DLD1 (cell line): ENCODE measurements at regions not wholly inside any gene's neighbourhood (a gene's known extent, or its start where the extent isn't known, plus 50 kb on each side); places are given as distances from the start of the nearest gene placed in this dataset.

ENCODE experiments used
- in situ Hi-C: cut with HindIII; loops from 2 replicates; pipeline ENCODE4 v1.10.0; 2017; ENCODE audit warnings: low sequenced_read_pairs

DNA sequence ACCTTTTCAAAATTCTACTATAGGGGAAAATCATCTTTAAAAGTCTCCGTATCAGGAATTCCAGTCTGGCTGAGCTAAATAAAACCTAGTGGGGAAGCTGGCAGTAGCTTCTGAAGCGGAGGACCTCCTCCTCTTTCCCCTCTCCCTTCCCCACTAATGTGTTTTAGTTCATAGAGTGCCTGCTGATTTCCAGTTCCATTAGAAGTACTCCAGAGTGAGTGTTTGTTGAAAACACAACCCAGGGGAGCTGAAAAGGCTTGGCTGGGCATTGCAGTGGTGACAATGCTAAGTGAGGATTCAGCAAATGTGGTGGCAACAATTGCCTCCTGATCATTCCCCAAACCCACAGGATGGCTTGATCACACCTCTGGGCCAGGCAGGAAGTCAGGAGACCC, 144.2 kb upstream of the FRMD6 start:
- in situ Hi-C loops = no loop called here

- in situ Hi-C loops = no loop called here
Measured at GRCh38 chr14:51507906-51508511, 143.7 kb upstream of the FRMD6 start.

DNA sequence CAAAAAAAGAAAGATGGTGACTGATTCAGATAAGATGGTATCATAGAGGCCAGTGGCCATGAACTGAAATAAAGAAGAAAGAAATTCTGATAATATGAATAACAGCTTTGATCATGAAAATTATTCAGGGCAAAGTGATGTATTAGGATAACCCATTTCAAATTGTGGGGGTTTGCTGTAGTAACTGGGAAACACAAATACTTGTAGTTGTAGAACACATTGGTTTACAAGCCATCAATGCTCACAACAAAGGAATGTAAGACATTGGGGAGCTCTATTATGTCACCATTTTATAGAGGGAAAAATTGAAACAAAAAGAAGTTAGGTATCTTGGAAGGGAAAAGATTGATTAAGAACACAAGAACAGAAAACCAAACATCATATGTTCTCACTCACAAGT, 140.4 kb upstream of the FRMD6 start:
- in situ Hi-C loops = no loop called here

DNA sequence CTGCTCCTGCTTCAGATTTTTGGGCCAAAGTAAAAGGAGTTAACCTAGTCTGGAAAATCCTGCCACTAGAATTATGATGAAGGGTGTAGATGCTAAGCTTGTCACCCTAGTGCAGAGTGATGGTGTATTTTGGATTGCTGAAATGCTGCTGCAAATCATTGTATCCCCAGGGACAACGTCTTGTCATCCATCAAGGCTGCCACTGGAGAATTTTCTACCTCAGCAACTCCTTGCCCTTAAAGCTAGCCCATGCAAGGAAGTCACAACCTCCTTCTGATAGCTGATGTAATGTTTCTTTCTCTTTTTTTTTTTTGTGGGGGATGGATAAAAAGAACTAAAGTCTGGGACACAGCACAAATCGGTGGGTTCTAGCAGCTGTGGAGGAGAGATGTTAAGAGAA, 139.4 kb upstream of the FRMD6 start:
- in situ Hi-C loops = no loop called here

DNA sequence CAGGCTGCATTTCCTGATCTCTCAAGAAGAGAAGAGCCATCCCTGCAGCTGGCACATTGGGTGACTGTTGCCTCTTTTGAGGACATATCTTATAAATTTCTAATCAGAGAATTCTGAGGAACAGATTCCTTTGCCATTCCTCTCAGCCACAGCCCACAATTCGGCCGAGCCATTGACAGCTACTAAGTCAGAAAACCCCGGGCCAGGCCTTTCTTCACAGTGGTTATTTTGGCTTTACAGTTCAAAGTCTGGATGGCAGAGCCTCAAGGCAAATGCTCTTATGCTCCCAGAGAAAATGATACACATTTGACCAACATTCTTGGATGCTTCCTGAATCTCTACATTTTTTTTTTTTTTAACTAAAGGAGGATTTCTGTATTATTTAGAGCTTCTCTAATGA, 138.4 kb upstream of the FRMD6 start:
- in situ Hi-C loops = no loop called here

DNA sequence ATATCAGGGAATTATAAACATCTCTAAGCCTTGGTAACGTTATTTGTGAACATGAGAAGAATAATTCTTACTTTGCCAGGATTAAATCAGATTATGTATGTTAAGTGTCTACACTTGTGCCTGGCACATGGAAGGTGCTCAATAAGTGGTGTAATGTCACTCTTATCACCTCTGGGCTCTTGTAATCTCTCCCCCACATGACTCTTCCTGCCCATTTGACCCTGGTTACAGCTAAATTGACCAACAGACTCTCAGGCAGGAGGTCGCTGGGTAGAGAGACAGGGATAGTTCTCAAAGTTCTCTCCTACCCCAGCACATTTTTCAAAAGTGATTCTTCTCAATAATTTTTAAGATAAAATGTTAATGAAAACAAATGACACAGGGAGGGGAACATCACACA, 137.8 kb upstream of the FRMD6 start:
- in situ Hi-C loops = no loop called here

DNA sequence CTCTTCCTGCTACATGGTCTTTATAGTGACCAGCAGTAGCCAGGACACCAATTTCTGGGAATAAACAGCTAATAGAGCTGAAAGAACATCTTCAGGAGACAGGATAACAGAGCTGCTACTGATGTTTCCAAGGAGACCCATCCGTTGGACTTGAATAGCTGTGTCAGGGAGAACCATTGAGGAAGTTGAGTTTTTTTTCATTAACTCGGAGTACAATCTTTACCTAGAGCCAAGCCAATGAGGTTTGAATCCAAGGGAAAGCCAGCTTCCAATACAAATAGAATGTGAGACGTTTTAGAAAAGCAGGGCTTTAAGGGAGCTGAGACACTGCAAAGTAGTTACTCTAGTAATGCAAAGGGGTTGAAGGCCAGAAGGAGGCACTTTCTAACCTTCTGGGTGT, 136.1 kb upstream of the FRMD6 start:
- in situ Hi-C loops = no loop called here

GRCh38 chr14:51516706-51517395, 134.9 kb upstream of the FRMD6 start:
- in situ Hi-C loops = no loop called here

- in situ Hi-C loops = no loop called here
Measured at GRCh38 chr14:51518280-51518679, 133.4 kb upstream of the FRMD6 start.

DNA sequence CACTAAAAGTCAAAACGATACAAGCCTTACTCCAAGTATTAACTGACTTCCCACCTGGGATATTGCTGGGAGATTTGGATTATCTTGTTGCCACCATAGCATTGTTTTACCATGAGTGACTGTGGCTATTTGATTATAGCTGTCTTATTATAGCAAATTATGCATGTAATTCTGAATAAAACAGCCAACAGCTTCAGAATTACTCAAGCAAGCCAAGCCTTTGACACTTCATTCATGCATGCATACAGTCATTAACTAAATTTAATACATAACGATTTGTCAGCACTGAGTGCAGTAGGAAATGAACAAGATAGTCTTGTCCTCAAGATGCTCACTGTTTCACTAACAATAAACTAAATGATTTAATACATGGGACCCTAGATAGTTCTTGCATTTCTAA, 133.0 kb upstream of the FRMD6 start:
- in situ Hi-C loops = no loop called here

GRCh38 chr14:51520087-51520486, 131.6 kb upstream of the FRMD6 start:
- in situ Hi-C loops = no loop called here

DNA sequence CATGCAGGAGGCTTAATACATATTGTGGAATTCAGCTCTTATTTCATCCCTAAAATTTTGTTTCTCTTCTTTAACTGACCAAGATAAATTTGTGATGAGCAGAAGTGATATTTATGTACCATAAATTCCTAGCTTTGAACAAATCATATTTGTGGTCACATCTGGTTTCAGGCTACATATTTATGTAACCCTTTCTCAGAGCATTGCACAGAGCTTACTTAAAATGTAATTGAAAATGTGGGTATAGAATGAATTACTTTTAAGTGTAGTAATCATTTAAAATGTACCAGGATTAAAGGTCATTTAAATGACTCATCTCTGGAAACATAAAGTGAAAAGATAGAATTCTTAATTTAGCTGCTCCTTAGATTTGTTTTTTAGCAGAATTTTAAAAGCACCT, 129.9 kb upstream of the FRMD6 start:
- in situ Hi-C loops = no loop called here

- in situ Hi-C loops = no loop called here
Measured at GRCh38 chr14:51523243-51523642, 128.5 kb upstream of the FRMD6 start.

GRCh38 chr14:51525739-51526138, 126.0 kb upstream of the FRMD6 start:
- in situ Hi-C loops = no loop called here

DNA sequence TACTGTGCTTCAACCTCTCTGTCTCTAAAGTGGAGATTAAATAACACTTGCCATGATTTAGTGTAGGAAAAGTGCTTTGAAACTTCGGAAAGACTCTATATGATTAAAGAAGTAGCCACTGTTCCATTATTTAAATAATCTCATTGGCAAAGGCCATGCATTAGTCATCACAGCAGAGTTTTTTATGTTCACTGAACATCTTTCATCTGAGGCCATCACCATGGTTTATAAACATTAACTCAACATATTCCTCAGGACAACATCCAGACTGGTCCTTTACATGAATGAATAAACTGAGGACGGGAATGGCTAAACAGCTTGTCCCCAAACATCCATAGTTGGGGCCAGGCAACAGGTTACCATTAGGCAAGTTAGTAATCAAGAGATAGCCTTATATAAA, 124.6 kb upstream of the FRMD6 start:
- in situ Hi-C loops = no loop called here

GRCh38 chr14:51529736-51530135, 122.0 kb upstream of the FRMD6 start:
- in situ Hi-C loops = loop anchor here (10.0 kb wide), 1 partner anchor 115 kb away; no protein-coding TSS in a partner anchor

DNA sequence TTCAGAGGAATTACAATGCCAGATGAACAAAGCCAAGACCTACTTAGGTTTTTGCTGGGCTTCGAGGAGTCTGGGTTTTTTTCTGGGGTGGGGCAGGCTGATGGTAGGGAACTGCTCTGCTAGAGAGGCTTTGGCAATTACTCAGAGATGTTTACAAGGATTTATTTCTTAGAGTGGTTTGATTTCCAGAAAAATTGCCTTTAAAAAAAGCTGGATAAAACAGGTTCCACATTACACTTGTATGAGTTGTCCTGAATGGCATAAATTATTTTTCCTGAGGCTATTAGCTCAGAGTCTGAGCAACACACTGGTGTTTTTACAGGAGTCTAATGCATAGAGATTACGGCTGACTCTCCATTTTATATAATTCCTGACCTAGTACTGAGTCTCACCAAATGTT, 118.5 kb upstream of the FRMD6 start:
- in situ Hi-C loops = loop anchor here (10.0 kb wide), 1 partner anchor 112 kb away; no protein-coding TSS in a partner anchor

DNA sequence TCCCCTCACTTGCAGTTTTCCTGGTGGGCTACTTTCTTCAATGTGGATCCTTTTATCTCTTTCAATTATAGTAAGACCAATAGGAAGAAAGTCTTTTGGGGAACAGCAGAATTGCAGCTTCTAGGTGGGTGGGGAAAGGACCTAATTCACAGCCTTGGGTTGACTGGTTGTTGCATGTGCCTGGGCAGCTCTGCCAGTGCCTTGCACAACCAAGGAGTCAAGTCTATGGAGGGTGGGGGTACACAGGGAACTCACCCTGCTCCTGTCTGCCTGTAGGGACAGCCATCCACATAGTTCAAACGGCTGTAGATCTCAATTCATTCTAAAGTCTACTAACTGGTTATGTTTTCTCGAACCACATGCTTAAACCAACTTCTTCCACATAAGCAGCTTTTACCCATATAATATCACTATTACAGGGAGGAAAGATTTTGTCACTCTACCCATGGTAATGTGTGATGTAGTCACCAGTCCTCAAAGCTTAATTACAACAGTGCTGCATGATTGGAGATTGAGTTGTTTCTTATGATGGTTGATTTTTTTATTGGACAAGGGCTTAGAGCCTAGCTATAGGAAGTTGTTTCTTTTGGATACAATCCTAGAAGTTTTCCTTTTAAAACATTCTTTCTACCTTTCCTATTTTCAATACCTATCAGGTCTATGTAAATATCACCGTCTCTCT, 117.7 kb upstream of the FRMD6 start:
- in situ Hi-C loops = loop anchor here (10.0 kb wide), 1 partner anchor 111 kb away; no protein-coding TSS in a partner anchor

- in situ Hi-C loops = loop anchor here (10.0 kb wide), 1 partner anchor 110 kb away; no protein-coding TSS in a partner anchor
Measured at GRCh38 chr14:51534610-51535011, 117.1 kb upstream of the FRMD6 start.

DNA sequence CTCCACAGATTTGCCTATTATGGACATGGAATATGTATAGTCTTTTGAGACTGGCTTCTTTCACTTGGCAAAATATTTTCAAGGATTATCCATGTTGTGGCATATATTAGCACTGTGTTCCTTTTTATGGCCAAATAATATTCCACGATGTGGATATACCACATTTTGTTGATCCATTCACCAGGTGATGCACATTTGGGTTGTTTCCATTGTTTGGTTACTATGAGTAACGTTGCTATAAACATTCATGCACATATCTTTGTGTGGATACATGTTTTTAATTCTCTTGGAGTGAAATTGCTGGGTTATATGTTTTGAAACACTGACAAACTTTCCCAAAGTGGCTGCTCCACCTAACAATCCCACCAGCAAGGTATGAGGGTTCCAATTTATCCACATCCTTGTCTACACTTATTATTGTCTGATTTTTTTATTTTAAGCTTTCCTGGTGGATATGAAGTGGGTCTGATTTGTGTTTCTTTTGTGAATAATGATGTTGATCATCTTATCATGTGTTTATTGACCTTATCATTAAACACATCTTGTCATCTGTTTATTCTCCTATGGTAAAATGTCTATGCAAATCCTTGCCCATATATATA, 116.2 kb upstream of the FRMD6 start:
- in situ Hi-C loops = loop anchor here (10.0 kb wide), 1 partner anchor 109 kb away; no protein-coding TSS in a partner anchor

DNA sequence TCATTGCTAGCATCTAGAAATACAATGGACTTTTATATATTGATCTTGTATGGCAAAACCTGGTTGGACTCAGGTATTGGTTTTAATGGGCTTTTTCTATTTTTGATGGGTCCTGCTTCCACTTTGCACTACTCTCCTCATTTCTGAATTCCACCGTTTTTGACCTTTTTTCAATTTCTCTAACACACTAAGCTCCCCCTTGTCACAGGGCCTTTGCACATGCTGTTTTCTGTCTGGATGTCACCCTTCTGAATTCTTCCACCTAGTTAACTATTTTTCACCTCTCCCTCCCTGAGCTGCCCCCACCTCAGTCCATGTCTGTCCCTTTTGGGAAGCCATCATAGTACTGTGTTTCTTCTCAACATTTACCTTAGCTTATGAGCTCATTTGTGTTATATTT, 112.7 kb upstream of the FRMD6 start:
- in situ Hi-C loops = loop anchor here (10.0 kb wide), 1 partner anchor 106 kb away; no protein-coding TSS in a partner anchor
